Colonic mucosa (tissue), 4 donors: ENCODE measurements at regions not wholly inside any gene's neighbourhood (a gene's known extent, or its start where the extent isn't known, plus 50 kb on each side); places are given as distances from the start of the nearest gene placed in this dataset.

Experiments
- DNase-seq: peaks from one replicate; pipeline ENCODE4 v3.0.0-alpha.2; 2020
- H3K27ac ChIP-seq: fragments of 200-600 bp; one replicate; pipeline ENCODE4 v1.8.0; 2021
- H3K27me3 ChIP-seq: fragments of 200-600 bp; one replicate; pipeline ENCODE4 v1.8.0; 2021
- H3K36me3 ChIP-seq: fragments of 200-600 bp; one replicate; pipeline ENCODE4 v1.8.0; 2021
- H3K4me1 ChIP-seq: fragments of 200-600 bp; one replicate; pipeline ENCODE4 v1.8.0; 2021; ENCODE audit warnings: mild to moderate bottlenecking
- H3K4me3 ChIP-seq: fragments of 200-600 bp; one replicate; pipeline ENCODE4 v1.8.0; 2021
- H3K9ac ChIP-seq, 2 donors: one replicate each; pipeline ENCODE4 v1.7.0; 2013; ENCODE audit warnings: control low read depth in 2 of 2, low read depth in 2 of 2, low read length in 2 of 2
- H3K9me3 ChIP-seq: fragments of 200-600 bp; one replicate; pipeline ENCODE4 v1.8.0; 2021
- CTCF ChIP-seq: fragments of 200-600 bp; IDR thresholded peaks from one replicate; pipeline ENCODE4 v1.8.0; 2022; ENCODE audit warnings: antibody characterized with exemption, mild to moderate bottlenecking
- intact Hi-C: fragments of 100-400 bp; cut with DNase I; formaldehyde crosslinking; loops from one replicate; pipeline ENCODE4 v1.14.1; 2022
- donor health status: healthy.
- donor health status: DM: no; HTN: no; CAD: no.
- donor health status: DM: no; HTN: no; CAD: no.

GRCh38 chr1:47510282-47510811 is 72.5 kb downstream of the FOXD2 start:
- DNase-seq: no peak
- H3K36me3 ChIP-seq: no peaks in the 10 kb centered on the region
- no peaks in the 10 kb centered on the region for H3K4me1 ChIP-seq
- no peak overlapping the region for H3K27ac ChIP-seq
- no peak for TF ChIP-seq CTCF
- intact Hi-C loops: no loop called here
- no peak overlapping the region for H3K4me3 ChIP-seq
- no peak overlapping the region for H3K9ac ChIP-seq
- no peaks in the 10 kb centered on the region for H3K9me3 ChIP-seq
- H3K27me3 ChIP-seq: peaks cover 8% of the 10 kb centered on the region

- no peaks in the 10 kb centered on the region for H3K4me1 ChIP-seq
- no peak overlapping the region for H3K27ac ChIP-seq
- H3K27me3 ChIP-seq: peaks cover 8% of the 10 kb centered on the region
- no peak overlapping the region for H3K4me3 ChIP-seq
- H3K9me3 ChIP-seq: no peaks in the 10 kb centered on the region
- DNase-seq: no peak
- H3K9ac ChIP-seq: no peak overlapping the region
- intact Hi-C loops: no loop called here
- H3K36me3 ChIP-seq: no peaks in the 10 kb centered on the region
- no peak for TF ChIP-seq CTCF
These were observed 74.0 kb downstream of the FOXD2 start for GRCh38 chr1:47511825-47512224.

GRCh38 chr1:47513393-47513792 is 75.5 kb downstream of the FOXD2 start:
- H3K27me3 ChIP-seq: no peaks in the 10 kb centered on the region
- intact Hi-C loops: no loop called here
- no peaks in the 10 kb centered on the region for H3K4me1 ChIP-seq
- no peak overlapping the region for H3K27ac ChIP-seq
- no peak for DNase-seq
- no peaks in the 10 kb centered on the region for H3K9me3 ChIP-seq
- no peak overlapping the region for H3K9ac ChIP-seq
- H3K36me3 ChIP-seq: no peaks in the 10 kb centered on the region
- no peak for TF ChIP-seq CTCF
- H3K4me3 ChIP-seq: no peak overlapping the region

DNA sequence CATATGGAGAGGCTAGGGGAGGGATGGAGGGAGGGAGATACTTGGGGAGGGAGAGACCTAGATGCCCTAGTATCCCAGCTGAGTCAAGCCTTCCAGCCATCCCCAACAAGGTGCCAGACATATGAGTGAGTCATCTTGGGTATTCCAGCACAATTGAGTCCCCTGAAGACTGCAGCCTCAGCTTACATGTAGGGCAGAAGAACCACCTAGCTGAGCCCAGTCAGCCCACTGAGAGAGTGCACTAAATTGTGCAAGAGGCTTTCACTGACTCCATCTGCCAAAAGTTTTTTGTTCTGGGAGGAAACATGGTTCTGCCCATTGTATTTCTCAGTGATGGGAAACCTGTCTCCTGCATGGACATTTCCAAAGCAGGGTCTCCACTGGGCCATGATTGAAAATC is 76.4 kb downstream of the FOXD2 start:
- intact Hi-C loops: no loop called here
- no peak for TF ChIP-seq CTCF
- H3K27ac ChIP-seq: no peak overlapping the region

GRCh38 chr1:47515164-47515789 is 77.4 kb downstream of the FOXD2 start:
- no peak for TF ChIP-seq CTCF
- intact Hi-C loops: no loop called here

More for the DNA sequence above, 76.4 kb downstream of the FOXD2 start:
- Histone ChIP-seq H3K9ac (no peak overlapping the region), H3K9me3 (no peaks in the 10 kb centered on the region), H3K4me1 (no peaks in the 10 kb centered on the region), H3K27me3 (no peaks in the 10 kb centered on the region), H3K36me3 (no peaks in the 10 kb centered on the region), H3K4me3 (no peak overlapping the region)
- DNase-seq: no peak

More at GRCh38 chr1:47515164-47515789, 77.4 kb downstream of the FOXD2 start:
- Histone ChIP-seq H3K4me3 (no peak overlapping the region), H3K4me1 (no peaks in the 10 kb centered on the region), H3K36me3 (no peaks in the 10 kb centered on the region), H3K27ac (no peak overlapping the region), H3K9me3 (no peaks in the 10 kb centered on the region), H3K27me3 (no peaks in the 10 kb centered on the region), H3K9ac (no peak overlapping the region)
- DNase-seq: no peak
